ENCODE measurements at regions not wholly inside any gene's neighbourhood (a gene's known extent, or its start where the extent isn't known, plus 50 kb on each side); places are given as distances from the start of the nearest gene placed in this dataset.

- TF ChIP-seq CTCF (optimal IDR thresholded peaks at IDR 0.05 in 1 of 3, IDR thresholded peaks at IDR 0.05 in 1 of 3, conservative IDR thresholded peaks at IDR 0.05 in 1 of 3; ENCODE audit: extremely low read depth in 1 of 3, insufficient read depth in 2 of 3, low read length in 3 of 3): no peak
- TF ChIP-seq EZH2 (IDR thresholded peaks at IDR 0.05; ENCODE audit: low read length): no peak
These were observed 144.3 kb upstream of the CPEB2 start for GRCh38 chr4:14857981-14858380.
